HCT116 (cell line): ENCODE measurements at regions not wholly inside any gene's neighbourhood (a gene's known extent, or its start where the extent isn't known, plus 50 kb on each side); places are given as distances from the start of the nearest gene placed in this dataset.

ENCODE experiments used
- ATAC-seq: fragments of 200-7000 bp; cut with Tn5 transposase; 2 replicates; pipeline ENCODE4 v1.9.1; 2020; ENCODE audit warnings: mild to moderate bottlenecking, moderate library complexity
- BruUV-seq: library from RNA; stranded (reverse); fragments of 400-500 nt; replicated peaks from 2 replicates; lab custom pipeline; 2021; lab: Mats Ljungman, UMichigan
- CTCF ChIA-PET: fragments of 300-600 bp; sonication (Branson Sonifier 250); formaldehyde crosslinking; loops from one replicate; lab custom pipeline; 2021; ENCODE audit warnings: antibody characterized with exemption; lab: Charles Lee
- POLR2A ChIA-PET: fragments of 300-600, 350-600 bp; sonication (Branson Sonifier 250); formaldehyde crosslinking; loops from one replicate; lab custom pipeline; 2021; ENCODE audit warnings: antibody characterized with exemption; lab: Charles Lee
- RAD21 ChIA-PET, 2 experiments: fragments of 300-600 bp; sonication (Branson Sonifier 250); formaldehyde crosslinking; loops; one replicate each; lab custom pipeline; 2023; ENCODE audit warnings: low total read pairs in 2 of 2; ENCODE audit not compliant: uncharacterized antibody in 2 of 2, unreplicated experiment in 2 of 2, low non-redundant PET in 1 of 2; lab: Charles Lee
- DNase-seq: peaks from one replicate; pipeline ENCODE4 v3.0.0-alpha.2; 2010; ENCODE audit warnings: low read depth, low spot score
- H2AFZ ChIP-seq: fragments of 200-600 bp; shearing (Covaris generic), sonication (generic); 2 replicates; pipeline ENCODE4 v1.6.1; 2017; ENCODE audit warnings: low read depth, mixed run types, mixed read lengths, antibody characterized with exemption, low read length; ENCODE audit not compliant: poor library complexity, severe bottlenecking
- H3K27ac ChIP-seq: 2 replicates; pipeline ENCODE4 v1.5.1; 2012; ENCODE audit warnings: low read depth, low read length
- H3K27me3 ChIP-seq: fragments of 200-600 bp; sonication (generic); 2 replicates; pipeline ENCODE4 v1.6.1; 2016; ENCODE audit warnings: mixed run types, low read length, mixed read lengths; ENCODE audit not compliant: insufficient read depth
- H3K36me3 ChIP-seq, 2 experiments: fragments of 200-500 bp in 1 of 2; fragments of 200-600 bp in 1 of 2; sonication (Bioruptor generic) in 1 of 2; sonication (generic) in 1 of 2; 2 replicates each; pipeline versions ENCODE4 v1.5.1 to v1.6.1; 2014 to 2016; ENCODE audit warnings: low read length in 2 of 2, inconsistent platforms in 1 of 2, mixed read lengths in 1 of 2, mixed run types in 1 of 2; ENCODE audit not compliant: insufficient read depth in 2 of 2, control insufficient read depth in 1 of 2
- H3K4me1 ChIP-seq, 2 experiments: fragments of 200-600 bp in 1 of 2; sonication (generic) in 1 of 2; 2 replicates each; pipeline versions ENCODE4 v1.5.1 to v1.6.1; 2012 to 2017; ENCODE audit warnings: low read length in 2 of 2, inconsistent platforms in 1 of 2, mild to moderate bottlenecking in 1 of 2, mixed read lengths in 1 of 2, mixed run types in 1 of 2, moderate library complexity in 1 of 2; ENCODE audit not compliant: insufficient read depth in 2 of 2, control insufficient read depth in 1 of 2
- H3K4me2 ChIP-seq: fragments of 200-600 bp; sonication (generic); 2 replicates; pipeline ENCODE4 v1.6.1; 2017; ENCODE audit warnings: mixed run types, low read length, mixed read lengths
- H3K4me3 ChIP-seq, 2 experiments: fragments of 200-600 bp in 1 of 2; sonication (generic) in 1 of 2; replicated peaks in 1 of 2; 2 replicates each; pipeline ENCODE4 v1.5.1; 2011 to 2016; ENCODE audit warnings: low read length in 2 of 2, control low read depth in 1 of 2, low read depth in 1 of 2, mild to moderate bottlenecking in 1 of 2, mixed read lengths in 1 of 2, mixed run types in 1 of 2
- H3K79me2 ChIP-seq: fragments of 200-600 bp; sonication (generic); 2 replicates; pipeline ENCODE4 v1.6.1; 2017; ENCODE audit warnings: mild to moderate bottlenecking, mixed run types, low read length, moderate library complexity, mixed read lengths; ENCODE audit not compliant: insufficient read depth
- H3K9ac ChIP-seq: fragments of 200-600 bp; sonication (generic); 2 replicates; pipeline ENCODE4 v1.6.1; 2016; ENCODE audit warnings: low read length, mixed read lengths
- H3K9me2 ChIP-seq: fragments of 200-600 bp; sonication (generic), shearing (Covaris generic); 2 replicates; pipeline ENCODE4 v1.6.1; 2017; ENCODE audit warnings: mixed run types, mild to moderate bottlenecking, moderate library complexity; ENCODE audit not compliant: insufficient read depth
- H3K9me3 ChIP-seq, 2 experiments: fragments of 200-500 bp in 1 of 2; fragments of 200-600 bp in 1 of 2; sonication (Bioruptor generic) in 1 of 2; sonication (generic) in 1 of 2; 2 replicates each; pipeline ENCODE4 v1.6.1; 2014 to 2017; ENCODE audit warnings: low read length in 2 of 2, mixed read lengths in 2 of 2, inconsistent platforms in 1 of 2, low read depth in 1 of 2, mild to moderate bottlenecking in 1 of 2, mixed run types in 1 of 2, moderate library complexity in 1 of 2; ENCODE audit not compliant: control insufficient read depth in 1 of 2, insufficient read depth in 1 of 2
- H4K20me1 ChIP-seq: fragments of 200-600 bp; sonication (generic), shearing (Covaris generic); 2 replicates; pipeline ENCODE4 v1.6.1; 2017; ENCODE audit warnings: mixed run types, mild to moderate bottlenecking, moderate library complexity; ENCODE audit not compliant: insufficient read depth
- CEBPB ChIP-seq: IDR thresholded peaks from 2 replicates; pipeline ENCODE4 v1.6.1; 2012; ENCODE audit warnings: low read depth
- EGR1 ChIP-seq: IDR thresholded peaks from 2 replicates; pipeline ENCODE4 v1.6.1; 2012; ENCODE audit warnings: low read depth
- EZH2 ChIP-seq: fragments of 200-600 bp; sonication (generic); IDR thresholded peaks from 2 replicates; pipeline ENCODE4 v1.6.1; 2017; ENCODE audit warnings: antibody characterized with exemption, mixed run types
- EZH2phosphoT487 ChIP-seq: fragments of 200-600 bp; IDR thresholded peaks from 2 replicates; pipeline ENCODE4 v1.6.1; 2018; ENCODE audit warnings: antibody characterized with exemption, borderline replicate concordance
- FOSL1 ChIP-seq: IDR thresholded peaks from 2 replicates; pipeline ENCODE4 v1.6.1; 2012; ENCODE audit warnings: low read depth
- MAX ChIP-seq: IDR thresholded peaks from 2 replicates; pipeline ENCODE4 v1.6.1; 2012
- POLR2AphosphoS5 ChIP-seq: IDR thresholded peaks from 2 replicates; pipeline ENCODE4 v1.6.1; 2011; ENCODE audit warnings: mild to moderate bottlenecking, low read depth, low read length, moderate library complexity
- intact Hi-C: fragments of 100-400 bp; cut with micrococcal nuclease; formaldehyde crosslinking; loops from 2 replicates; pipeline ENCODE4 v1.10.0; 2022
- TF ChIP-seq, protein P1 (sequence below): IDR thresholded peaks from 2 replicates; pipeline ENCODE4 v1.6.1; 2011; ENCODE audit warnings: mild to moderate bottlenecking, low read length, moderate library complexity; ENCODE audit not compliant: insufficient replicate concordance; ENCODE audit errors: extremely low read depth
- TF ChIP-seq, protein P2 (sequence below): IDR thresholded peaks from 2 replicates; pipeline ENCODE4 v1.6.1; 2012
- TF ChIP-seq, protein P3 (sequence below): IDR thresholded peaks from 2 replicates; pipeline ENCODE4 v1.6.1; 2012; ENCODE audit warnings: low read depth

DNA sequence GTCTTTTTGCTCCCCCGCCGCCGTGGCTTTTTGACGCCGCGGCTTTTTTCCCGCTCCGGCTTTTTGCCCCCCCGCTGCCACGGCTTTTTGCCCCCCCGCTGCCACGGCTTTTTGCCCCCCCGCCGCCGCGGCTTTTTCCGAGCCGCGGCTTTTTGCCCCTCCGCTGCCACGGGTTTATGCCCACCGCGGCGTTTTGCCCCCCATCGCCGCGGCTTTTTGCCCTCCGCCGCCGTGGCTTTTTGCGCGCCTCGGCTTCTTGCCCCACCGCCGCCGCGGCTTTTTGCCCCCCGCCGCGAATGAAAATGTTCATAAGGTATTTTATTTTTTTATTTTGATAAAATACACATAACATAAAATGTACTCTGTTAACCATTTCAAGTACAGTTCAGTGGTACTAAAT lies 527.2 kb upstream of the WSB1 start:
- intact Hi-C loops: no loop called here
- RAD21 ChIA-PET: no interaction called here

GRCh38 chr17:26773189-26774188 lies 520.4 kb upstream of the WSB1 start:
- no peak overlapping the region for H3K27ac ChIP-seq
- no peak for ATAC-seq
- BruUV-seq: no TSS peak
- H3K4me3 ChIP-seq: no peak overlapping the region
- no peak overlapping the region for H3K9ac ChIP-seq
- CTCF ChIA-PET: no interaction called here
- H2AFZ ChIP-seq: no peak overlapping the region
- no peaks in the 10 kb centered on the region for H3K36me3 ChIP-seq
- H3K9me2 ChIP-seq: no peaks in the 10 kb centered on the region
- no peaks in the 10 kb centered on the region for H3K4me1 ChIP-seq
- no peaks in the 10 kb centered on the region for H3K79me2 ChIP-seq
- POLR2A ChIA-PET: no interaction called here
- RAD21 ChIA-PET: no interaction called here
- intact Hi-C loops: no loop called here
- no peak for TF ChIP-seq FOSL1
- no peak for TF ChIP-seq CEBPB
- TF ChIP-seq, protein P1, sequence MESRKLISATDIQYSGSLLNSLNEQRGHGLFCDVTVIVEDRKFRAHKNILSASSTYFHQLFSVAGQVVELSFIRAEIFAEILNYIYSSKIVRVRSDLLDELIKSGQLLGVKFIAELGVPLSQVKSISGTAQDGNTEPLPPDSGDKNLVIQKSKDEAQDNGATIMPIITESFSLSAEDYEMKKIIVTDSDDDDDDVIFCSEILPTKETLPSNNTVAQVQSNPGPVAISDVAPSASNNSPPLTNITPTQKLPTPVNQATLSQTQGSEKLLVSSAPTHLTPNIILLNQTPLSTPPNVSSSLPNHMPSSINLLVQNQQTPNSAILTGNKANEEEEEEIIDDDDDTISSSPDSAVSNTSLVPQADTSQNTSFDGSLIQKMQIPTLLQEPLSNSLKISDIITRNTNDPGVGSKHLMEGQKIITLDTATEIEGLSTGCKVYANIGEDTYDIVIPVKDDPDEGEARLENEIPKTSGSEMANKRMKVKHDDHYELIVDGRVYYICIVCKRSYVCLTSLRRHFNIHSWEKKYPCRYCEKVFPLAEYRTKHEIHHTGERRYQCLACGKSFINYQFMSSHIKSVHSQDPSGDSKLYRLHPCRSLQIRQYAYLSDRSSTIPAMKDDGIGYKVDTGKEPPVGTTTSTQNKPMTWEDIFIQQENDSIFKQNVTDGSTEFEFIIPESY: no peak
- no peak for TF ChIP-seq MAX
- TF ChIP-seq EZH2: no peak
- no peak for TF ChIP-seq EGR1
- TF ChIP-seq, protein P2, sequence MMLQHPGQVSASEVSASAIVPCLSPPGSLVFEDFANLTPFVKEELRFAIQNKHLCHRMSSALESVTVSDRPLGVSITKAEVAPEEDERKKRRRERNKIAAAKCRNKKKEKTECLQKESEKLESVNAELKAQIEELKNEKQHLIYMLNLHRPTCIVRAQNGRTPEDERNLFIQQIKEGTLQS: no peak
- TF ChIP-seq, protein P3, sequence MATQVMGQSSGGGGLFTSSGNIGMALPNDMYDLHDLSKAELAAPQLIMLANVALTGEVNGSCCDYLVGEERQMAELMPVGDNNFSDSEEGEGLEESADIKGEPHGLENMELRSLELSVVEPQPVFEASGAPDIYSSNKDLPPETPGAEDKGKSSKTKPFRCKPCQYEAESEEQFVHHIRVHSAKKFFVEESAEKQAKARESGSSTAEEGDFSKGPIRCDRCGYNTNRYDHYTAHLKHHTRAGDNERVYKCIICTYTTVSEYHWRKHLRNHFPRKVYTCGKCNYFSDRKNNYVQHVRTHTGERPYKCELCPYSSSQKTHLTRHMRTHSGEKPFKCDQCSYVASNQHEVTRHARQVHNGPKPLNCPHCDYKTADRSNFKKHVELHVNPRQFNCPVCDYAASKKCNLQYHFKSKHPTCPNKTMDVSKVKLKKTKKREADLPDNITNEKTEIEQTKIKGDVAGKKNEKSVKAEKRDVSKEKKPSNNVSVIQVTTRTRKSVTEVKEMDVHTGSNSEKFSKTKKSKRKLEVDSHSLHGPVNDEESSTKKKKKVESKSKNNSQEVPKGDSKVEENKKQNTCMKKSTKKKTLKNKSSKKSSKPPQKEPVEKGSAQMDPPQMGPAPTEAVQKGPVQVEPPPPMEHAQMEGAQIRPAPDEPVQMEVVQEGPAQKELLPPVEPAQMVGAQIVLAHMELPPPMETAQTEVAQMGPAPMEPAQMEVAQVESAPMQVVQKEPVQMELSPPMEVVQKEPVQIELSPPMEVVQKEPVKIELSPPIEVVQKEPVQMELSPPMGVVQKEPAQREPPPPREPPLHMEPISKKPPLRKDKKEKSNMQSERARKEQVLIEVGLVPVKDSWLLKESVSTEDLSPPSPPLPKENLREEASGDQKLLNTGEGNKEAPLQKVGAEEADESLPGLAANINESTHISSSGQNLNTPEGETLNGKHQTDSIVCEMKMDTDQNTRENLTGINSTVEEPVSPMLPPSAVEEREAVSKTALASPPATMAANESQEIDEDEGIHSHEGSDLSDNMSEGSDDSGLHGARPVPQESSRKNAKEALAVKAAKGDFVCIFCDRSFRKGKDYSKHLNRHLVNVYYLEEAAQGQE: no peak
- DNase-seq: no peak
- no peak overlapping the region for H3K4me2 ChIP-seq
- no peaks in the 10 kb centered on the region for H3K27me3 ChIP-seq
- H4K20me1 ChIP-seq: no peaks in the 10 kb centered on the region
- no peaks in the 10 kb centered on the region for H3K9me3 ChIP-seq

More for the DNA sequence above, 527.2 kb upstream of the WSB1 start:
- no peak overlapping the region for H3K4me3 ChIP-seq
- no peak overlapping the region for H2AFZ ChIP-seq
- ATAC-seq (no peak), DNase-seq (no peak)
- H3K4me2 ChIP-seq: no peak overlapping the region
- H3K27me3 ChIP-seq: no peaks in the 10 kb centered on the region
- POLR2A ChIA-PET: no interaction called here
- H3K9ac ChIP-seq: no peak overlapping the region
- no peaks in the 10 kb centered on the region for H3K4me1 ChIP-seq
- CTCF ChIA-PET: no interaction called here
- H3K27ac ChIP-seq: no peak overlapping the region
- TF ChIP-seq POLR2AphosphoS5 (no peak), EZH2phosphoT487 (no peak)
- no peaks in the 10 kb centered on the region for H3K79me2 ChIP-seq
- H3K9me3 ChIP-seq: no peaks in the 10 kb centered on the region
- H4K20me1 ChIP-seq: no peaks in the 10 kb centered on the region
- H3K36me3 ChIP-seq: no peaks in the 10 kb centered on the region
- H3K9me2 ChIP-seq: no peaks in the 10 kb centered on the region
- BruUV-seq: no TSS peak
